Heart left ventricle (tissue), 16 donors: ENCODE measurements at regions not wholly inside any gene's neighbourhood (a gene's known extent, or its start where the extent isn't known, plus 50 kb on each side); places are given as distances from the start of the nearest gene placed in this dataset.

Experiments
- ATAC-seq, 4 donors: fragments of 200-7000 bp; cut with Tn5 transposase; one replicate each; pipeline ENCODE4 v1.9.1; 2020 to 2022; ENCODE audit warnings: moderate library complexity in 4 of 4, mild to moderate bottlenecking in 3 of 4, moderate number of reproducible peaks in 1 of 4
- DNase-seq, 5 donors: peaks; one replicate each; pipeline ENCODE4 v3.0.0-alpha.2; 2020
- H3K27ac ChIP-seq, 12 donors: fragments of 200-600 bp; sonication (generic) in 4 of 12; one replicate each; pipeline versions ENCODE4 v1.5.0 to v1.8.0; 2016 to 2022; ENCODE audit warnings: mild to moderate bottlenecking in 2 of 12
- H3K27me3 ChIP-seq, 9 donors: fragments of 200-600 bp; sonication (generic) in 2 of 9; one replicate each; pipeline versions ENCODE4 v1.5.1 to v1.8.0; 2016 to 2022; ENCODE audit warnings: mild to moderate bottlenecking in 3 of 9
- H3K36me3 ChIP-seq, 9 donors: fragments of 200-600 bp; sonication (generic) in 2 of 9; one replicate each; pipeline versions ENCODE4 v1.5.0 to v1.8.0; 2018 to 2022; ENCODE audit warnings: mild to moderate bottlenecking in 2 of 9
- H3K4me1 ChIP-seq, 12 donors: fragments of 200-600 bp; sonication (generic) in 4 of 12; one replicate each; pipeline versions ENCODE4 v1.5.0 to v1.8.0; 2016 to 2022; ENCODE audit warnings: mild to moderate bottlenecking in 3 of 12
- H3K4me3 ChIP-seq, 12 donors: fragments of 200-600 bp; sonication (generic) in 4 of 12; one replicate each; pipeline versions ENCODE4 v1.5.0 to v1.8.0; 2017 to 2022; ENCODE audit warnings: mild to moderate bottlenecking in 9 of 12, moderate library complexity in 4 of 12
- H3K9me3 ChIP-seq, 12 donors: fragments of 200-600 bp; sonication (generic) in 4 of 12; one replicate each; pipeline versions ENCODE4 v1.5.0 to v1.8.0; 2016 to 2022; ENCODE audit warnings: mild to moderate bottlenecking in 1 of 12
- CTCF ChIP-seq, 12 donors: fragments of 200-600 bp; sonication (generic) in 4 of 12; IDR thresholded peaks; one replicate each; pipeline versions ENCODE4 v1.5.0 to v1.8.0; 2018 to 2022; ENCODE audit warnings: antibody characterized with exemption in 12 of 12, mild to moderate bottlenecking in 5 of 12
- POLR2A ChIP-seq, 2 donors: fragments of 450-650 bp; IDR thresholded peaks; one replicate each; pipeline ENCODE4 v1.6.1; 2017; ENCODE audit warnings: antibody characterized with exemption in 2 of 2, mild to moderate bottlenecking in 2 of 2, moderate library complexity in 2 of 2
- WGBS, 4 donors: extraction: QIAGEN DNeasy Blood & Tissue Kit in 2 of 4; methylation state at CpG; one replicate each; pipeline versions ENCODE4 v1.1.5 to v1.1.7; 2013 to 2018; 5-methylcytosine and 5-hydroxymethylcytosine counted together
- intact Hi-C, 10 donors: fragments of 100-400 bp; cut with DNase I; formaldehyde crosslinking; loops; one replicate each; pipeline versions ENCODE4 v1.11.1 to v1.14.2; 2022
- donor health status: ischemic (EF 13 %, LVEDD 7.1; RV severe dilation, severe dysfunction).
- donor health status: healthy with polysubstance abuse.
- donor health status: DM: no; HTN: yes; CAD: no.
- donor health status: DM: no; HTN: no; CAD: no.
- donor health status: ischemic (EF 25% LVEDD 6.9; RV normal size, moderate dysfunction).
- donor health status: ischemic (EF 25% LVEDD 5.7; RV mildly dilated, moderate dysfunction).
- donor health status: healthy.
- donor health status: DM: yes; HTN: yes; CAD: no.
- donor health status: ischemic (EF 35%, LVEDD 5.7; RV mildly dilated, moderate dysfunction).
- donor health status: nonischemic (EF 11% LVEDD 7.7; RV severe dilation, severe dysfunction).
- donor health status: DM: yes; HTN: yes; CAD: no.
- donor health status: PGD.
- donor health status: ischemic (EF 29% LVEDD 5.4; RV normal size, mild dysfunction).
- donor health status: nonischemic (EF 23%, LVEDD 6.1; RV moderate dilation, normal function).

DNA sequence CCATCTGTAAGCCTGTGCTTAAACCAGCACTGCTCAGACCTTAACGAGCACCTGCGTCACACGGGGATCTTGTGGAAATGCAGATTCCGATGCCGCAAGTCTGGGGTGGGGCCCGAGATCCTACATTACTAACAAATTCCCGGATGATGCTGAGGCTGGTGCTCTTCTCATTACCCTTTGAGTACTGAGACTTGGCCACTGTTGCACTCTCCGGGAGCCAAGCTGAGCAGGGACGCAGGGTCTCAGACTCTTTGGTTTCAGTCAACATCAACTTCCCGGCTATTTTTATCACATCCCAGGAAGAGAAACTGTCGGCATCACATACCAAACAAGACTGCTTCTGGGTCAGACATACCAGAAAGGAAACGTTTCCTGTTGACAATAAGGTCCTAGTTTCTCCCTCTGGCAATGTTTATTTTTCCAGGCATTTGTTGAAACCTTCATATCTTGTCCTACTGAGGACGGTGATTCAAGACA lies 276.6 kb downstream of the SHQ1 start:
- H3K36me3 ChIP-seq = no peaks in the 10 kb centered on the region
- H3K27me3 ChIP-seq = no peaks in the 10 kb centered on the region
- 52 to 65% (median 59%) methylated on average over 12 to 13 of the region's 13 CpGs for WGBS, 4 donors
- DNase-seq (no peak), ATAC-seq (no peak)
- no peaks in the 10 kb centered on the region for H3K9me3 ChIP-seq
- intact Hi-C loops = no loop called here
- no peak overlapping the region for H3K4me3 ChIP-seq
- TF ChIP-seq CTCF (IDR thresholded peaks at IDR 0.05) = no peak
- no peaks in the 10 kb centered on the region for H3K4me1 ChIP-seq
- no peak overlapping the region for H3K27ac ChIP-seq

- DNase-seq (no peak), ATAC-seq (no peak)
- H3K27me3 ChIP-seq = no peaks in the 10 kb centered on the region
- no peak for TF ChIP-seq CTCF (IDR thresholded peaks at IDR 0.05)
- no peak for TF ChIP-seq POLR2A (IDR thresholded peaks at IDR 0.05)
- H3K4me1 ChIP-seq = no peaks in the 10 kb centered on the region
- no peaks in the 10 kb centered on the region for H3K36me3 ChIP-seq
- H3K9me3 ChIP-seq = no peaks in the 10 kb centered on the region
- no peak overlapping the region for H3K4me3 ChIP-seq
- WGBS, 4 donors = 90 to 95% (median 90%) methylated on average over 3 of the region's 3 CpGs
- intact Hi-C loops = no loop called here
- H3K27ac ChIP-seq = no peak overlapping the region
These were observed 277.2 kb downstream of the SHQ1 start for GRCh38 chr3:72571052-72571451.

DNA sequence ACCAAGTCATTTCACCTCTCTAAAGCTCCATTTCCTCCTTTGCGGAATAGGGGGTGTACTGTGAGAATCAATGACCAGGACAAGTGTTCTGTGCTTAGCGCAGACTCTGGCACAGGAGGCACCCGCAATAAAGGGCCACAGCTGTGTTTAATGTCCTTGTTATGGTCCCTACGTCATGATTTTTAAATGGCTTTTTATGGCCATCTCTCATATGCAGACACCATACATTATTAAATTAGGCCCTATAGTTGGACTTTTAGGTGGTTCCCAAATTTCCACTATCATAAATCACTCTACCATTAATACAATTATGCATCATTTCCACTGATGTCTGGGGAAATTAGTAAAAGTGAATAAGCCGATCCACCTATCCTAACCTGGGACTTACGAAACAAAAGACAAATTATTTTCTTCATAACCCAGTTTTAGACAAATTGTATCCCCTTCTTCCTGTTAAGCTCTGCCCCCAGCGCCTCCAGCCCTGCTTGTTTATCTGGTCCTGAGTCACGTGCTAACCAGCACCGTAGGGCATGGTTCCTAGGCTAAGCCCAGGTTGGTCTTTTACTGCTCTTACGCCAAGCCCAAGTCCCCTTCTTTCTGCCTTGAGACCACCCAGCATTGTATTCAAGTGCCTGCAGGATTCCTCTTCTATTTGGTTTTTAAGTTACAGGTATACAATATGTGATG lies 278.3 kb downstream of the SHQ1 start:
- Histone ChIP-seq H3K27ac (no peak overlapping the region), H3K27me3 (no peaks in the 10 kb centered on the region), H3K36me3 (no peaks in the 10 kb centered on the region), H3K4me1 (no peaks in the 10 kb centered on the region), H3K9me3 (no peaks in the 10 kb centered on the region), H3K4me3 (no peak overlapping the region)
- intact Hi-C loops = no loop called here
- DNase-seq (no peak), ATAC-seq (no peak)
- WGBS, 4 donors = 92 to 97% (median 94%) methylated on average over 10 of the region's 10 CpGs
- TF ChIP-seq POLR2A (IDR thresholded peaks at IDR 0.05) = no peak
- no peak for TF ChIP-seq CTCF (IDR thresholded peaks at IDR 0.05)

GRCh38 chr3:72568083-72568482 lies 280.2 kb downstream of the SHQ1 start:
- no peak overlapping the region for H3K27ac ChIP-seq
- H3K27me3 ChIP-seq = no peaks in the 10 kb centered on the region
- no peaks in the 10 kb centered on the region for H3K36me3 ChIP-seq
- TF ChIP-seq POLR2A (IDR thresholded peaks at IDR 0.05) (no peak), CTCF (IDR thresholded peaks at IDR 0.05) (no peak)
- ATAC-seq (no peak), DNase-seq (no peak)
- no peaks in the 10 kb centered on the region for H3K4me1 ChIP-seq
- no peaks in the 10 kb centered on the region for H3K9me3 ChIP-seq
- intact Hi-C loops = no loop called here
- 89 to 94% (median 89%) methylated on average over 10 to 11 of the region's 11 CpGs for WGBS, 4 donors
- H3K4me3 ChIP-seq = no peak overlapping the region
